ENCODE measurements at regions not wholly inside any gene's neighbourhood (a gene's known extent, or its start where the extent isn't known, plus 50 kb on each side); places are given as distances from the start of the nearest gene placed in this dataset.
A peak's percentile ranks its signal among the peaks of the same experiment; 100 is the strongest.

DNA sequence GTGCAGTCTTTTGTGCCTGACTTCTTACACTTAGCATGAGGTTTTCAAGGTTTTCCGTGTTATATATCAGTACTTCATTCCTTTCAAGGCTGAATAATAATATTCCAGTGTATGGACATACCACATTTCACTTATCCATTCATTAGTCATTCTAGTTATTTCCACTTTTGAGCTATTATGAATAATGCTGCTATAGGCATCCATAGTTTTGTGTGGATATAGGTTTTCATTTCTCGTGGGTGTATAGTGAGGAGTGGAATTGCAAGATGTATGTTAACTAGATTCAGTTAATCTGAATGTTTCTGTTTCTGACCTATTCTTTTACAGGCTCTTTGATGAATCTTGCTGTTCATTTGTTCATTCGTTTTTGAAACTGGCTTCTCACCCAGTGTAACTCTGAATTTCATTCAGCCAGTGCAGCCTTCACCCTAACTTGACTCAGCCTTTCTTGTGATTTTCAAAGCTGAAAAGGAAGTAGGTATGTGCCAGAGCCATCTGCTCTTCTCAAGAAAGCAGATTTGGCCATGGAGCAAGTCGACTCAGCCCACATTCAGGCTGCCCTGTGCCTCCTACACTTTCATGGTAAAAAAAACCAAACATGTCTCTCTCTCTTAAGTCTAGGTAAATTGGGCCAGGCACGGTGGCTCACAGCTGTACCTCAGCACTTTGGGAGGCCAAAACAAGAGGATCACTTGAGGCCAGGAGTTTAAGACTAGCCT, 56.3 kb upstream of the NOCT start:
- H3K27ac ChIP-seq, result no peak overlapping the region
- no peaks in the 10 kb centered on the region for H3K27me3 ChIP-seq
- H3K9me3 ChIP-seq, result no peaks in the 10 kb centered on the region
- no peaks in the 10 kb centered on the region for H3K36me3 ChIP-seq
- TF ChIP-seq CTCF (IDR thresholded peaks at IDR 0.05), result no peak
- TF ChIP-seq POLR2A (IDR thresholded peaks at IDR 0.05), result no peak
- no peak for TF ChIP-seq POLR2AphosphoS5 (IDR thresholded peaks at IDR 0.05)
- no peaks in the 10 kb centered on the region for H3K4me1 ChIP-seq
- no peak overlapping the region for H3K4me3 ChIP-seq
- intact Hi-C loops (cut with DNase I; ENCODE audit: low total_unique reads), result no loop called here
- DNase-seq (ENCODE audit: low spot score in 2 of 2), result no peak

DNA sequence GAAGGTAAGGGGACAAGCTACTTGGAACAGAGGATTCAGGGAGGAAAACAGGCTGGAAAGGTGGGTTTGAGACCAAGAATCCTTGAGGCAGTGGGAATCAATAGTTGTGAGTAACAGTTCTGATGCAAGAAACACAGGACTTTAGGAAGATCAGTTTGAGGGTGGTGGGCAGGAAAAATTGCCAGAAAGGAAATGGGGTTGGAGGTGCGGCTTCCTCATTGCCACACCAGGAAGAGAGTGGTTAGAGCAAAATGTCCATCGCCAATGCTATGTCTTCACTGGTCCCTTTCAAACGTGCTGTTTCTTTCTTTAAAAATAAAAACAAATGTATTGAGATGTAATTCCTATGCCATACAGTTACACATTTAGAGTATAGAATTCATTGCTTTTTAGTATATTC, 57.1 kb upstream of the NOCT start:
- Histone ChIP-seq H3K27me3 (no peaks in the 10 kb centered on the region), H3K9me3 (no peaks in the 10 kb centered on the region), H3K27ac (no peak overlapping the region), H3K4me3 (no peak overlapping the region), H3K36me3 (no peaks in the 10 kb centered on the region), H3K4me1 (peaks cover 0 to 3% of the 10 kb centered on the region in 2 donors)
- no peak for TF ChIP-seq POLR2A (IDR thresholded peaks at IDR 0.05)
- TF ChIP-seq CTCF (IDR thresholded peaks at IDR 0.05), result no peak
- no peak for TF ChIP-seq POLR2AphosphoS5 (IDR thresholded peaks at IDR 0.05)
- intact Hi-C loops (cut with DNase I; ENCODE audit: low total_unique reads), result no loop called here
- DNase-seq (ENCODE audit: low spot score in 2 of 2), result no peak

GRCh38 chr4:138957302-138957701, 58.3 kb upstream of the NOCT start:
- Histone ChIP-seq H3K4me3 (no peak overlapping the region), H3K9me3 (no peaks in the 10 kb centered on the region), H3K27me3 (no peaks in the 10 kb centered on the region), H3K4me1 (peaks cover 0 to 5% of the 10 kb centered on the region in 2 donors), H3K27ac (no peak overlapping the region), H3K36me3 (no peaks in the 10 kb centered on the region)
- DNase-seq (ENCODE audit: low spot score in 2 of 2), result no peak
- intact Hi-C loops (cut with DNase I; ENCODE audit: low total_unique reads), result no loop called here
- TF ChIP-seq POLR2AphosphoS5 (IDR thresholded peaks at IDR 0.05), result no peak

DNA sequence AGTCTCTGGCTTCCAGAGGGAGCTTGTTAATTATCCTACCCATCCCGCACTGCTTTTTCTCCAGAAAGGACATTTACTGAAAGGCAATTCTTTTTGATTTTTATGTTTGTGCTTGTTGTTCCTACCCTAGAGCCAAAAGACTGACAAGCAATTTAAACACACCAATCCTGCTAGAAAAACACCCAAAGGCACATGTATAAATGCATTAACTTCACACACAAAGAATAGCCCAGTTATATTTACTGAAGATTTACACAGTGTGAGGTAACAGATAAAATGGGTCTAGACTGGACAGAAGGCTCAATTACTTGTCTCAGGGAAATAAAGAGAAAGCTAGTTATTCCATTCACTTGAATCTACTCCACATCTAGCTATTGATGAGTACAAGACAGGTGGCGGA, 61.2 kb upstream of the NOCT start:
- no peaks in the 10 kb centered on the region for H3K36me3 ChIP-seq
- no peak for DNase-seq (ENCODE audit: low spot score in 2 of 2)
- intact Hi-C loops (cut with DNase I; ENCODE audit: low total_unique reads), result no loop called here
- TF ChIP-seq POLR2A (IDR thresholded peaks at IDR 0.05) (no peak), POLR2AphosphoS5 (IDR thresholded peaks at IDR 0.05) (no peak), CTCF (IDR thresholded peaks at IDR 0.05) (no peak)
- no peaks in the 10 kb centered on the region for H3K27me3 ChIP-seq
- no peak overlapping the region for H3K4me3 ChIP-seq
- H3K4me1 ChIP-seq, result peaks cover 0 to 5% of the 10 kb centered on the region in 2 donors
- no peaks in the 10 kb centered on the region for H3K9me3 ChIP-seq
- peak overlapping the region; percentile 69 to 83 for H3K27ac ChIP-seq

GRCh38 chr4:138953961-138954371, 61.6 kb upstream of the NOCT start:
- peak in 1 of 2 donors; percentile 67 for DNase-seq (ENCODE audit: low spot score in 2 of 2)
- H3K9me3 ChIP-seq, result no peaks in the 10 kb centered on the region
- no peaks in the 10 kb centered on the region for H3K36me3 ChIP-seq
- intact Hi-C loops (cut with DNase I; ENCODE audit: low total_unique reads), result no loop called here
- no peak for TF ChIP-seq POLR2AphosphoS5 (IDR thresholded peaks at IDR 0.05)
- TF ChIP-seq POLR2A (IDR thresholded peaks at IDR 0.05), result no peak
- no peak for TF ChIP-seq CTCF (IDR thresholded peaks at IDR 0.05)
- H3K4me1 ChIP-seq, result peaks cover 0 to 5% of the 10 kb centered on the region in 2 donors
- no peak overlapping the region for H3K4me3 ChIP-seq
- H3K27me3 ChIP-seq, result no peaks in the 10 kb centered on the region
- peak overlapping the region; percentile 69 to 83 for H3K27ac ChIP-seq
